NOMO-1 (cell line): ENCODE measurements at regions not wholly inside any gene's neighbourhood (a gene's known extent, or its start where the extent isn't known, plus 50 kb on each side); places are given as distances from the start of the nearest gene placed in this dataset.
"Not testable (repeated sequence)": the region's sequence is repeated elsewhere in the genome, so short reads cannot be mapped to it uniquely, and the experiment has no call there.

Experiments used
- DNase-seq, 2 experiments: peaks; one replicate each; lab custom pipeline; 2025; ENCODE audit not compliant: unreplicated experiment in 2 of 2; lab: John Stamatoyannopoulos, UW

DNA sequence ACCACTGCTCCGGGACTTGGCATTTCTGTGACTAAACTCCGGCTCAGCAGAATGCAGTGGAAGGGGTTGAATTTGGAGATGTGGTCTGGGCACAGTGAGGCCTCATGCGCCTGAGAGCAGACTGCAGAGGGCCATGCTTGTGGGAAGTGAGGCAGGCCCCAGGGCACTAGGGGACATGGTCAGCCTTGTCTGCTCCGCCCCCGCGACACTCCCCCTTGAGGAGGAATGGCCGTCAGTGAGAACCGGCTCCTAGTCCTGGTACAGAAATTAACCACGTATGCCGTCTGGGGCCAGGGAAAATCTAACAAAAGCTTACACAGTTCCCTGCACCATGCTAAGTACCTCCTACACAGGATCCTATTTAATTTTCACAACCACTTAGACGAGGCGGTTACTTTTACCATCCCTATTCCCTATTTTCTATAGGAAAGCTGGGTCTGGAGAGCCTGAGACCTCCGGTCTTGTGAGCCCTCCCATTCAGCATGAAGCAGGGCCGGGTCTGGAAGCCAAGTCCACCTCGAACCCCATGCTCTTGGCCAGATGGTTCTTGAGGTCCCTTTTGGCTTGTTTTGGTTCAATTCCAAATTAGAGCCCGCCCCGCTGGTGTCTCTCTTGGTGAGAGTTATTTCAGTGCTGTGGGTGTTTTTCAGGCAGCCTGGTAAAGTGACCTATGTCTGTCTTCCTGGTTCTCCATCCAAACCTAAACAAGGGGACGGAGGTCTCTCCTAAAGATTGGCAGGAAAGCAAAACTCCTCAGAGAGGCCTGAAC is 87.7 kb upstream of the PITRM1 start:
- no peak for DNase-seq

DNA sequence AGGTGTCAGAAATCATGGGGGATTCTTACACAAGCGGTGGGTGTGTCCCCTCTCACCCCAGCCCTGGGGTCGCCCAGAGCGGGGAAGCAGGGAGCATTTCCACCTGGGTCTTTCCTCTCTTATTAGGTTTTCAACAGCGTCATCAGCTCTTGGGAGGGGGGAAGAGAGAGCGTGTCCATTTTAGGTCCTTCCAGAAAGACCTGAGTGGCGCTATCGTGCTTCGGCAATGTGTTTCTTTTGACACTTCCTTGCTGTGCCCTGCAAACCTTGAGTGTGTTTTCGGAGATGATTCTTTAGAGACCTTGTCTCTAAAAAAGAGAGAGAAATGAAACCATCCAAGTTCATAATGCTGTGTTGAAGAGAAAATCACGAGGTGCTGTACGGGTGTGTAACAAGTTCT is 86.9 kb upstream of the PITRM1 start:
- DNase-seq, result no peak

DNA sequence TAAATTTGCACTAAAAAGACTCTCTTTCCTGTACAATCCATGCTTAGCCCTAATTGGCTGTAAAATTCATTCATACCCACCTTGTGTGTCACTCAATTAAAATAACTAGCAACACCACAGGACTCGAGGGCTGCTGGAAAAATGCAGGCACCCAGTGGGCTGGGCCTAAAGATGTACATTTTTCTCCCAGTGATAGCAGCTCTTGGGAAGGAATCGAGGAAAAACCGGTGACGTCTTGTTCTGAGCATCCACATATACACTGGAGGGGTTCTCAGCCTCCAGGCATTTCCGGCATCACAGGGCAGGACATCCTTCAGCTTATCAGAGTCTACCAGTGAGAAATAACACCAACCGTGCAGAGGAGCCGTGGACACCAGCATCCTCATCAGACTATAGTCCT is 85.8 kb upstream of the PITRM1 start:
- DNase-seq, result no peak

DNA sequence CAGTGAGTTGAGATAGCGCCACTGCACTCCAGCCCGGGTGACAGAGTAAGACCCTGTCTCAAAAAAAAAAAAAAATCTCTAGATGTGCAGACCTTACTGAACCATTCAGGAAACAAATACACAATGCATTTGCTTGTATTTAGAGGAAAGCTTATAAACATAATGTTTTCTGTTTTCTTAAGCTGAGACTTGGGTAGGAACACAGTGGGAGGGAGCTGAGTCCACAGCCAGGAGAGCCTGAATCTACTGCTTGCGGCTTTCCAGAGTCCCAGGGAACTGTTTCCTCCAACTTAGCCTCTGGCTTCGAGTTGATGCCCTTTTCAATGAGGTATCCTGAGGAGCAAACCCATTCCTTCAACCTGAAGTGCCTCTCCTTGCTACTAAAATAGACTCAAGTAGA is 83.0 kb upstream of the PITRM1 start:
- no peak for DNase-seq

DNA sequence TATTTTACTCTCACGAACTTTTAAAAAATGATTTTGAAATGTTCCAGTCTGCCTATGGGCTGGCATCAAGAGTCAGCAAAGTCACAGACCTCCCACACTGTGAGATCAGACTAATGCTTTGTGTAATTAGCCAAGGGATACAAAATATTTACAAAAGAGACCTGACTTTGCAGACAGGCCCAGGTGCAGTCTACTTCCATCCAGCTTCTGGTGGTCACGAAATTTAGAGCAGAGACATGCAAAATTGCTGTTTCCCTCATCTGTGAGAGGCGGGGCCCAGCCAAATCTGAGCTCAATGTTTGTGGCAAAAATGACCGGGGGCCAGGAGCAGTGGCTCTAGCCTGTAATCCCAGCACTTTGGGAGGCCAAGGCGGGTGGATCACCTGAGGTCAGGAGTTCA is 82.5 kb upstream of the PITRM1 start:
- DNase-seq, result no peak

DNA sequence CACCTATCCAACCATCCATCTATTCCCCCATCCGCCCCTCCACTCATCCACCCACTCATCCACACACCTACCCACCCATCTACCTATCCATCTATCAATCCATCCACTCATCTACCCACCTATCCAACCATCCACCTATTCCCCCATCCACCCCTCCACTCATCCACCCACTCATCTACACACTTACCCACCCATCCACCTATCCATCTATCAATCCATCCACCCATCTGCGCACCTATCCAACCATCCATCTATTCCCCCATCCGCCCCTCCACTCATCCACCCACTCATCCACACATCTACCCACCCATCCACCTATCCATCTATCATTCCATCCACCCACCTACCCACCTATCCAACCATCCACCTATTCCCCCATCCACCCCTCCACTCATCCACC is 81.4 kb upstream of the PITRM1 start:
- DNase-seq, result not testable (repeated sequence)

DNA sequence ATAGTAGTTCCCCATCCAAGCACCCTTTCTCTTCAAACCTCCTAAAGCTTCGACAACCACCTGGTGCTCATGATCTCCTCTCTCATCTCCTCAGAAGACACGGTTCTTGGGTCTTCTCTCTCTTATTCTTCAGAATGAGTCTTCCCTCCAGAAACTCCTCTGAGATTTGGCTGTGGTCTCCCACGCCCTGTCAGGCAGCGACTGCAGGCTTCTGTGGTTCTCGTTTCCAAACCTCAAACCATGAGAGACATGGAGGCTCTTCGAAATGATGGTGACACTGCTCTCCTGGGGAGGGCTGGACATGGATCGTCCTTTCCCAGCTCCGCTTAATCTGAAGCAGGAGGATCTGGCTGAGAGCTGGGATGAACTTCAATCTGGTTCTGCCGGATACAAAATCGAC is 78.6 kb upstream of the PITRM1 start:
- DNase-seq, result no peak

DNA sequence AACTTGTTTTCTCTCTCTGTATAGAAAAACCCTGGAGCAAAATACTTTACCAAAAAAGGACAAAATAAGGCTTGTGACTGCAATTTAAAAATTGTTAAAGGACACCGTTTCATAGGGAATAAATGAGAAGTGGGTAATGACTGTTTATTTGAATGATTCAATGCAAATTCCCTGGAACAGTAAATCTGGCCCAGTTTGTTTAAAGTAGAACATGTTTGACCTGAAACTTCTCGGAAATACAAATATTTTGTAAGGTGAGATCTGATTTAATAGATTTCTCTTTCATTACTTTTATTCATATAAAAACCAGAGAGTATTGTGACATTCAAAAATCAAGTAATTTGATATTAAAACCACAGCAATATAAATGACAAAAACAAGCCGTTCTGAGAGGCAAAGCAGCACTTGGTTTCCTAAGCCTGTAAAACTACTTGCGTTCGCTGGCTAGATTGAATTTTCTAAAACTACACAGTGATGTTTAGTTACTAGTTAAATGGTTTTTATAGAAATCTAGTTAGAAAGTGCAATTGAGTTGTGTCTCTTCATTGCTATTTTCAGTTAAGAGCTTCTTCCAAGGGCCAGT is 76.8 kb upstream of the PITRM1 start:
- DNase-seq, result no peak

DNA sequence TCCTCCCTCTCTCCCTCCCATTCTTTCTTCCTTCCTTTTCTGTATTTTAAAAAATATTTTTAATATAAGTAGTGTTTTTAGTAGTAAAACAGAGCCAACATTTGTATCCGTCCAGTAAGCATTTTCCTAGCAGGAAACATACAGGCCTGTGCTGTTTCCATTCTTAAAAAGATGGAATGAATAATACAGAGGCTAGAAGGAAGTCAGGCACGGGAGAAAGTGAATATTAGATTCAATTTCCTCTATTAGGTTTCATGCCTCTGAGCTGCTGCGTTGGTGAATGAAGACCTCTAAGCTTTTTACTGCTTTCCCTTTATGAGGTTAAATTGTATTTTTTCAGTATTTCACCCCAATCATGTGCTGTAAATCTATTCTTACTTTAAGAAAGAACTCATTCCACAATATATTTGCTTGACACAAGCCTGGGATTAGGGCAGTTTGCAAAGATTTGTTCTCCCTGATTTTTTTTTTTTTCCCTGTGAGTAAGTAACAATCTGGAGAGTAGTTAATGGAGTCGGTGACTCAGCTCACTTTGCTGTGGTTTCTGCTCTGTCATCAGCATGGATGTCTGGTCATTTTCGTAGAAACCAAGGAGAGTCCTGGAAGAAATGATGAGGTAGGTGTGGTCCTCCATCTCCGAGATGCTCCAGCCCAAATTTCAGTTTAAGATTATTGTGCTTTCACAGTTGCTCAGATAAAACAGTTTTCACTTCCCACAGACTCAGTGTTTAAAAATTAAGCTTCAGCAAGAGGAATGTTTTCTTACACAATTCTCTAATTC is 76.1 kb upstream of the PITRM1 start:
- DNase-seq, result peak in 1 of 2 experiments; percentile 55

DNA sequence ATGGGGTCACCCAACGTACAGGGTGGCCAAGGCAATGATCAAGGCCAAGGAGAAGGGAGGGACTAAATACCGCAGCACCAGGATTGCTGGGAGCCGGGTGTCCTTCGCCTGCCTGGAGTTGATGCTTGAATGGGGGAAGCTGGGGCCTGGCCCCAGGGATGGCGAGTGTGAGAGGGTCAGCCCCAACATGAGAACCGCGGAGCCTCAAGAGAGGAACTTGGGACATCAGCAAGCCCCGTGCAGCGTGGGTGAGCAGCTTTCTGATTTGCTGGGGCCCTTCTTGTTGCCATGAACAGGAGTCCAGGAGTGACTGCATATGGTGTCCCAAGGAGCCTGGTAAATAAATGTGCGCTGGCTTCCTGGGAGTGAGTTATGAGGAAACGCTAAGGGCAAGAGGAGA is 72.8 kb upstream of the PITRM1 start:
- DNase-seq, result no peak

DNA sequence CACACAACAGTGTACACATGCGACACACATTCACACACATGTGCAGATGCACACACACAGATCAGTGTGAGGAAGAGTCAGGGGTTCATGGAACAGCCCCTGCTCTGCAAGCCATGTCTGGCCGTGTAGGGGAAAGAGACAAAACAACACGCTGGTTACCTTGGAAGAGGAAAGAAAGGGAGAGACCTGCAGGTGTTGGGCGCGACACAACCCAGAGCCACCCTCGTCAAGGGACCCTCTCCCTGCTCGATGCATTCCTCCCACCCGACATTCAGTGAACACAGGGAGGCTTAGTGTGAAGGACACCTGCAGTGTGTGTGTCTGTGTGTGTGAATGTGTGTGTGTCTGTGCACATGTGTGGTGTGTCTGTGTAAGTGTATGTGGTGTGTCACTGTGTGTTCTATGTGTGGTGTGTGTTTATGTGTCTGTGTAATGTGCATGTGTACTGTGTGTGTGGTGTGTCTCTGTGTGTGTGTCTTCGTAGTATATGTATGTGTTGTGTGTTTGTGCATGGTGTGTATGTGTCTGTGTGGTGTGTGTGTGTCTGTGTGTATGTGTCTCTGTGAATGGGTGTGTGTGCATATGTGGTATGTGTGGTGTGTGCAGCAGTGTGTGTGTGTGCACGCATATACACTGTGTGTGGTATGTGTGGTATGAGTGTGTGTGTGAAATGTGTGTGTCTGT is 69.5 kb upstream of the PITRM1 start:
- DNase-seq, result no peak

DNA sequence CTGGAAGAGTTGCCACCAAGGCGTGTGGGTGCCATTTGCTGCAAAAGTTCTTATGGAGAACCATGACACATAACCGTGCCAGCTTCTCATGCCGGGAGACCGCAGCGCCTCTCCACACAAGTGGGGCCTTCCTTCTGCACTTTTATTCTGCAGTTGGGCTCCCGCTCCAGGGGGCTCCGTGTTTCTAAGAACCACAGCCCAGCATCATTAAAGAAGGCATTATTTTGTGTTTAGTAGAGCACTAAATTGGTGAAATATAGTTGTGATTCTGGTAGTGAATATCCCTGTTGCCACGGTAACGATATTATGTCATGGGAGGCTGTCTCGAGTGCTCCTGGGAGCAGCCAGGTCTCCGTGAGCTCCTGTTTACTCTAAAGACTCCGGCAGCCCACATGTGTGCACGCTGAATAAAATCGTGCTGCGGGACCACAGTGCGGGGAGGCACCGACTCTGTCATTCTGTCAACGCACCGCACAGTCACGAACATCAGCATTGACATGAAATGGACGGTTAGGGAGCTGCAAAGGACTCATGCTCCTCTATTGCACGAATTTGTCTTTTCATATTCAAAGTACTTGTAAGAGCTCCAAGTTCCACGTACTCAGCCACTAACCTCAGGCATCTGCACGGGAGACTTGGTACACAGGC is 68.8 kb upstream of the PITRM1 start:
- DNase-seq, result no peak

DNA sequence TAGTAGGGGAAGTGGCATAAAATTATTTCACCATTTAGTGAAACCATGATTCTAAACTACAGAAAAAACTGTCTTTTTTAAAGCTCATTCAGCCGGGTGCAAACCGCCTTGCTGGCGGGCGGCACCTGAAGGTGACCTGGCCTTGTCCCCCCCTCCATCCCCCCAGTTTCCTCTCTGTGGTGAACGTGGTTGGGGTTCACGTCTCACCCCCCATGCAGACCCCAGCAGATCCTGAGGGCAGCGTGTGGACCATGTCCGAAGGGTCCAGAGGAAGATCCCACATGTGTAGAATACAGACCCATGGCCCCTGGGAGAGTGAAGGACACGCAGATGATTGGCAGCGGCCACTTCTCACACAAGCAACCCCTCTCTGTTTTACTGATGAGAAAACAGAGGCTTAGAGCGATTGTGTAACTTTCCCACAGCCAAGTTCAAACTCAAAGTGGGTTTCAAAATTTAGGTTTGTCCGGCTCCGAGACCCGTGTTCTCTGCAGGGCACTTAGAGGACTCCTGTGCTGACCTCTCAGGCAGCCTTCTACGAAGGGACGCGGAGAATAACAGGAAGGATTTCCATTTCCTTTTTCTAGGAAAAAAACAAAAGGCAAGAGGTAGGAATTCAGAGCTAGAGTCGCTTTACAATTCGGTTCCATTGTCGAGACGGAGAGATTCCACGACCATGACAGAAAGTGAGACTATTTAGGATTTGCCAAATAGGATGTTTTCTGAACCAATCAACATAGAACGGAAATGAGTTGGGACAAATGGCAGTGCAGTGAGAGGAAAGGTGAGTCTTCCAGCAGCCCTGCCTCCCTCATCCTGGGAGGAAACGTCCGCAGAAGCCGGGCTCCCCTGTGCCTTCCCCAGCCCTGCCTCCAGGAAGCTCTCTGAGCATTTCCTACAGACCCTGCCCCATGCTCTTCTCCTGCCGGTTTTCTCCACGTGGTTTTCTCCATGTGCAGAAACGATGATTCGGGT is 67.6 kb upstream of the PITRM1 start:
- no peak for DNase-seq

DNA sequence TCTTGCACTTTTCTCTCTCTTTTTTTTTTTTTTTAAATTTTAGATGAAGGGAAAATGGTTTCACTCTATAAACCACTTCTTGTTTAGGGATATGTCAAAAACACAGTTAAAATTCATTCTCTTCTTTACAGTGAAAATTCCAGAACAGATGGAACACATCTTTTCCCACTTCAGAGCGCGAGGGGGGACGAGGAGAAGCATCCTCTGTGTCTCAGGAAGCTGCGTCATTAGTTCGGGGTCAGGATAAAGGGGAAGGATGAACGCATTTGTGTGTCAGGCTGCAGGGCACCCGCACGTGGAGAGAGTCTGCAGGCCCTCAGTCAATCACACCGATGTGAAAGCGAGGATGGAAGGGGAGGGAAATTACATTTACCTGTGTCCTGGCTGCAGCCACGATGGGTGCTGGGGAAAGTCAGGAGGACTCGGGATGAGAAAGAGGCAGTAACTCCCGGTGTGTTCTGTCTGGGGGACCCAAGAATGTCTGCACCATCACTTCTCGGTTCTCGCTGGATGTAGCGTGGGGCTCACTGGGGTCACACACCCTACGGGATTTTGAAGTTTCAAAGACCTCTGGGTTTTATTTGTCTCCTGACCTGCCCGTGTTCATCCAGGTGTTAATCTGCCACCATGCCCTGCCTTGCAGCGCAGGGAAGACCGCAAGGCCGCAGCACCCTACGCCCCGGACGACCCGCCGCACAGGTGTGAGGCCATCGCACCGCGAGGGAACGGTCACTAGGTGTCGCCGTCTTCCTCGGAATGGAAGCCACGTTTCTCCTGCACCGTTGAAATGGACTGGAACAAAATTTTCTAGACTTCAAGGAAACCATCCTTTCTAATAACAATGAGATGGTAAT is 66.7 kb upstream of the PITRM1 start:
- DNase-seq, result peak; percentile 25 to 69

DNA sequence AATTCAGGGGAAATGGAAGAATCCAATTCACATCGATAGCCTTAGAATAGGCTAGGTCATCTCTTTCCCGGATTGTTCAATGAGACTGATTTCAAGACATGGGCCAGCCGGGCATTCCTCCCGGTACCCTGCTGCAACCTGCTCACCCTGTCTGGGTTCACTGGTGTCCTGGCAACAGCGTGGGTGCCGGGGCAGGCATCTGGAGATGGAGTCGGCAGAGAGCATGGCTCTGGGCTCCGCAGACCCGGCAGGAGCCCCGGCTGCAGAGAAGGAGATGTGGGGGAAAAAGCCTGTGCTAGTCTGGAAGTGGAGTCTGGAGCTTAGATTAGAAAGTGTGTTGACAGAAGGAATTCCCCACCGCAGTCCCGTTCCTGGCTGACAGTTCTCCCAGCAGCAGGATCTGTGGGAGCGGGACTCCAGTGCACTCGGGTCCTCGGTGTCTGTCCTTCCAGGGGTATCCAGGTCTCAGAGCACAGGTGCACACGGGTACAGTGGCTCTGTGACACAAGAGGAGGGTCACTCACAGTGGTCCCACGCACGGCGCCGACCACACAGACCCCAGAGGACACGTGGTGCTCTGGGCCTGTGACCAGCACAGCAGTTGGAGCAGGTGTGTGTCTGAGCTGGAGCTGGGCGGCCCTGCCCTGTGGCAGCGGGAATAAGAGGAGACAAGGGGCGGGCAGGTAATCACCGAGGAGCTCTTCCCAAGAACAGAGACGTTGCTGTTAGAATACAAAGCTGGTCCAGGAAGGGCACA is 65.7 kb upstream of the PITRM1 start:
- no peak for DNase-seq

DNA sequence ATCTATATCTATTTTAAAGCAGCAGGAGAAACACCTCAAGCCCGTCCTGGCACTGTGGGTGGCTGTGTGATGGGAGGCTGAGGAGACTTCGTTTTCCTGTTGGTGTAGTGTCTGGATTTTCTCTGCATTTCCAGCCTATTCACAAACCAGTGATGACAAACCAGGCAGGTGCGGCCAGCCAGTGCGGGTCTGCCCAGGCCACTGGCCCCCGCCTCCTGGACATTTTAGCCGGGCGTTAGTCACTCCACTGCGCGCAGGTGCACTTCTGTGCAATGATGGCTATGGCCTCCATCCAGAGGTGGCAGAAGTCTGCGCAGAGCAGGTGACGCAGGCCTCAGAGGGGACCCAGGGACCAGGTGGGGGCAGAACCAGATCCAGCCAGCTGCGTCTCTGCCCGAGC is 64.9 kb upstream of the PITRM1 start:
- DNase-seq, result no peak

DNA sequence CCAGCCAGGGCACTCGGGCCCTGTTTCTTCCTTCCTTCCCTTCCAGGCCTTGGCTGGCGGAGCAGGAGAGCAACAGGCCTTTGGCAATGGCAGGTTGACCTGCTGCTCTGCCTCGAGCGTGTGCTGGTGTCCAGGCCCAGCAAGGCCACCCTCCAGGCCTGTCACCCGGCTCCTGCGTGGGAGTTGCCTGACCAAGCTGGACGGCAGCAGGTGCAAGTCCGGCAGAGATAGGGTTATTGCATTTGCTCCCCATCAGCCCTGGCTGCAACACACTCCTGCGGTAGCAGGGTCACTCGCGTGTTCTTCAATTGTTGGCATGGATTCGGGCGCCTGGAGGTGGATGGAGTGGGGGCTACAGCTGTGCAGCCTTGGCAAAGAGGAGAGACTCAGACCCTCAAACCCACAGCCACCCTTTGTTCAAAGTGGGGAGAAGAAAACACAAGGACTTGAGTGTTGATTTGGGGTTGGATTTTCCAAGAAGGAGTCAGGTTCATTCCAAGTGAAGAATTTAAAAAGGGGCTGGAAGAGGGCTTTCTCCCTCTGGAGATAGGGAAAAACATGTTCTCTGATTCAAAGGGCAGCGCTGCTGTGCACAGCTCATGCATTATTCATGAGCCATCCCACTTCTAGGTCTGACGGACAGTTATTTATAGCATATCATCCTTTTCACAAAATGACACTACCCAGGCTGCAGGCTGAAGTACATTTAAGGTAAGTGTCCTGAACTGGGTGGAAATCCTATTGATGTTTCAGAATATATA is 64.2 kb upstream of the PITRM1 start:
- DNase-seq, result no peak
